ENCODE measurements at regions not wholly inside any gene's neighbourhood (a gene's known extent, or its start where the extent isn't known, plus 50 kb on each side); places are given as distances from the start of the nearest gene placed in this dataset.

DNA sequence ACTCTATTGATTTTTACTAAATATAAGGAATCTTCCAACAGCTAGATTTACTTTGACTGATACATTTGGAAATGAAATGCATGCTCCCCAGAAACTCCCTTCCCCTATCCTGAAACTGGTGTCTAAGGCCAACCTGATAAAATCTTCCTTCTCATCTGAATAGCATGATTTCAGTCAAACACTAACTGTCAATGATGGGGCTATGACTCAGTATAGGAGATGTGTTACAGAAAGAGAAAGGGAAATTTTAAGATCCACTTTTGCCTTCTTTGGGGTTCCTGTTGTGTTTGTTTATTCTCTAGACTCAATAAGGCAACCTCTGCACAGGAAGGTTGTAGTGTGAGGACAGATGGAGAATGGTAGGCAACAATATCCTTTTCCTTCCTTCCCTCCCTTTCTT, 160.7 kb downstream of the MOSPD2 start:
- Histone ChIP-seq H3K27ac (no peak overlapping the region), H3K36me3 (no peaks in the 10 kb centered on the region), H3K4me1 (no peaks in the 10 kb centered on the region), H3K4me3 (no peak overlapping the region), H3K9me3 (no peaks in the 10 kb centered on the region), H3K27me3 (no peaks in the 10 kb centered on the region)
- no peak for DNase-seq
- TF ChIP-seq, protein P1, sequence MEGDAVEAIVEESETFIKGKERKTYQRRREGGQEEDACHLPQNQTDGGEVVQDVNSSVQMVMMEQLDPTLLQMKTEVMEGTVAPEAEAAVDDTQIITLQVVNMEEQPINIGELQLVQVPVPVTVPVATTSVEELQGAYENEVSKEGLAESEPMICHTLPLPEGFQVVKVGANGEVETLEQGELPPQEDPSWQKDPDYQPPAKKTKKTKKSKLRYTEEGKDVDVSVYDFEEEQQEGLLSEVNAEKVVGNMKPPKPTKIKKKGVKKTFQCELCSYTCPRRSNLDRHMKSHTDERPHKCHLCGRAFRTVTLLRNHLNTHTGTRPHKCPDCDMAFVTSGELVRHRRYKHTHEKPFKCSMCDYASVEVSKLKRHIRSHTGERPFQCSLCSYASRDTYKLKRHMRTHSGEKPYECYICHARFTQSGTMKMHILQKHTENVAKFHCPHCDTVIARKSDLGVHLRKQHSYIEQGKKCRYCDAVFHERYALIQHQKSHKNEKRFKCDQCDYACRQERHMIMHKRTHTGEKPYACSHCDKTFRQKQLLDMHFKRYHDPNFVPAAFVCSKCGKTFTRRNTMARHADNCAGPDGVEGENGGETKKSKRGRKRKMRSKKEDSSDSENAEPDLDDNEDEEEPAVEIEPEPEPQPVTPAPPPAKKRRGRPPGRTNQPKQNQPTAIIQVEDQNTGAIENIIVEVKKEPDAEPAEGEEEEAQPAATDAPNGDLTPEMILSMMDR (IDR thresholded peaks at IDR 0.05): no peak
- TF ChIP-seq POLR2A (IDR thresholded peaks at IDR 0.05): no peak
- intact Hi-C loops (cut with DNase I): no loop called here

DNA sequence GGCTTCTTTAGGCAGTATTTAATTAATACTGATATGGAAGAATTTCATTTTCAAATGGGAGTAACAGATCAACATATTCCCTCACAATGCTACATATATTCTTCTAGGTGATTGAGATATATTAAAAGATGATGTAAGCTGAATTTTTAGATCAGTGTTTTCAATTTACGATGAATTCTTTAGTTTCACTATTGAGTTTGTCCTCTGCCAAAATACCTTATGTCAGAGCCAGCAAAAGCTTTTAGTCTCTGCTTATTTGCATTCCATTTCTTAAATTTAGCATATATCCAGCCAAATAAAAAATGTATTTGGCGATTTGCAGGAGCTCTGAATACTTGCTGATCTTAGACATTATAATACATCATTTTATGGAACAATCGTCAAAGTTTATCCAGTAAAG, 144.3 kb downstream of the MOSPD2 start:
- WGBS, 2 donors: 71 to 72% methylated on average over 3 of the region's 3 CpGs
- TF ChIP-seq, protein P1 (IDR thresholded peaks at IDR 0.05): no peak
- no peak for TF ChIP-seq POLR2A (IDR thresholded peaks at IDR 0.05)
- intact Hi-C loops (cut with DNase I): no loop called here
- no peak for DNase-seq
- H3K27ac ChIP-seq: no peak overlapping the region
- no peaks in the 10 kb centered on the region for H3K9me3 ChIP-seq
- H3K27me3 ChIP-seq: no peaks in the 10 kb centered on the region
- no peak overlapping the region for H3K4me3 ChIP-seq
- H3K4me1 ChIP-seq: no peaks in the 10 kb centered on the region
- H3K36me3 ChIP-seq: no peaks in the 10 kb centered on the region

DNA sequence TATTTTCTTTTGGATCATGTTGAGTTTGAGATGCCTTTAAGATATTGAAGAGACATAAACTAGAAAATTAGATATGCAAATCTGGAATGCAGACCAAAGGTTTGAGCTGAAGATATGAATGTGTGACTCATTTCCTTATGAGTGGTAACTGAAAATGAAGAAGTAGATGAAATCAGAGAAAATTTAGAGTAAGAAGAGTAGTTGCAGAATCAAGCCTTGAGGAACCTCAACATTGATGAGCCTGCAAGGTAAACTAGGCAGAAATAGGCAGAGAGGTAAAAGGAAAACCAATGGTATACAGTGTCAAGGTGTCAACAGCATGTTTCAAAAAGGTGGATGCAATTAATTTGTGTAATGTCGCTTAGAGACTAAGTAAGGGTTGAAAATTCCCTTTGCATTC, 142.8 kb downstream of the MOSPD2 start:
- no peaks in the 10 kb centered on the region for H3K27me3 ChIP-seq
- H3K9me3 ChIP-seq: no peaks in the 10 kb centered on the region
- WGBS, 2 donors: 65 to 73% methylated on average over 1 of the region's 1 CpG
- TF ChIP-seq, protein P1 (IDR thresholded peaks at IDR 0.05): no peak
- TF ChIP-seq POLR2A (IDR thresholded peaks at IDR 0.05): no peak
- H3K27ac ChIP-seq: no peak overlapping the region
- no peak overlapping the region for H3K4me3 ChIP-seq
- DNase-seq: no peak
- intact Hi-C loops (cut with DNase I): no loop called here
- no peaks in the 10 kb centered on the region for H3K4me1 ChIP-seq
- no peaks in the 10 kb centered on the region for H3K36me3 ChIP-seq

DNA sequence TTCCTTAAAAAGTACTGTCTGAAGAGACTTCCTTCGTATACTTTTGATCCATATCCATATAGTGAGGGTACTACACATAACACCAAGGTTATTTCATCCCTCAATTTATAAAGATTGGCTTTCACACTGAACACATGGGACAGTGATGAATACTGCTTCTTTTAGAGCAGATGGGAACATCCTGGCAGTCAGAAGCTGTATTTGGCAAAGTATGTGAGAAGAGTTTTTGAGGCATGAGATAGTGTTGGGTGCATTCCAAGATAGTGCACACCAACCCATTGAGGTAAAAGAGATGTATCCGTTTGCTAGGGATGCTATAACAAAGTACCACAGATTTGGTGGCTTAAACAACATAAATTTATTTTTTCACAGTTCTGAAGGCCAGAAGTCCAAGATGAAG, 141.1 kb downstream of the MOSPD2 start:
- 57 to 92% methylated on average over 1 to 2 of the region's 2 CpGs for WGBS, 2 donors

DNA sequence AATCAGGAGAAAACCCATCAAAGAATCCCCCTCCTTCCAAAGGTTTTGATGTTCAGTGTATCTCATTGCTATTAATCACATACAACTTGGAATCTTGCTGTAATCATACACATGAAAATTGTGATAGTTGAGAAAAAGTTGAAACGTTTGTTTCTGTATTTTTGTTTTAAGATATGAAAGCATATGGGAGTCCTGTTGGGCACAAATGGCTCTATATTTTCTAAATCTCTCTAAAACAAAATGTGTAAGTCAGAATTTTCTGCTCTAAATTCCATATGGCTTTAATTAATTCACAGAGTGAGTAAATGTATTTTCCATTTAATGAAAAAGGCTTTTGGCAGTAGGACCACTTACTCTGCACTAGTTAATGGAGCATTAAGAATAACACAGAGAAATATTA, 140.2 kb downstream of the MOSPD2 start:
- Histone ChIP-seq H3K27me3 (no peaks in the 10 kb centered on the region), H3K4me1 (no peaks in the 10 kb centered on the region)
- 23 to 50% methylated on average over 1 of the region's 1 CpG for WGBS, 2 donors

More for the DNA sequence above, 141.1 kb downstream of the MOSPD2 start:
- no peak overlapping the region for H3K4me3 ChIP-seq
- no peak for DNase-seq
- H3K36me3 ChIP-seq: no peaks in the 10 kb centered on the region
- H3K4me1 ChIP-seq: no peaks in the 10 kb centered on the region
- TF ChIP-seq, protein P1 (IDR thresholded peaks at IDR 0.05): no peak
- TF ChIP-seq POLR2A (IDR thresholded peaks at IDR 0.05): no peak
- no peaks in the 10 kb centered on the region for H3K27me3 ChIP-seq
- H3K9me3 ChIP-seq: no peaks in the 10 kb centered on the region
- intact Hi-C loops (cut with DNase I): no loop called here
- no peak overlapping the region for H3K27ac ChIP-seq

More for the DNA sequence above, 140.2 kb downstream of the MOSPD2 start:
- Histone ChIP-seq H3K4me3 (no peak overlapping the region), H3K9me3 (no peaks in the 10 kb centered on the region), H3K36me3 (no peaks in the 10 kb centered on the region), H3K27ac (no peak overlapping the region)
- no peak for DNase-seq
- TF ChIP-seq, protein P1 (IDR thresholded peaks at IDR 0.05): no peak
- TF ChIP-seq POLR2A (IDR thresholded peaks at IDR 0.05): no peak
- intact Hi-C loops (cut with DNase I): no loop called here
